UCSD-AML1 (cell line): ENCODE measurements at regions not wholly inside any gene's neighbourhood (a gene's known extent, or its start where the extent isn't known, plus 50 kb on each side); places are given as distances from the start of the nearest gene placed in this dataset.
A peak's percentile ranks its signal among the peaks of the same experiment; 100 is the strongest.

ENCODE experiments used
- DNase-seq: peaks from one replicate; lab custom pipeline; 2025; ENCODE audit not compliant: unreplicated experiment; lab: John Stamatoyannopoulos, UW

DNA sequence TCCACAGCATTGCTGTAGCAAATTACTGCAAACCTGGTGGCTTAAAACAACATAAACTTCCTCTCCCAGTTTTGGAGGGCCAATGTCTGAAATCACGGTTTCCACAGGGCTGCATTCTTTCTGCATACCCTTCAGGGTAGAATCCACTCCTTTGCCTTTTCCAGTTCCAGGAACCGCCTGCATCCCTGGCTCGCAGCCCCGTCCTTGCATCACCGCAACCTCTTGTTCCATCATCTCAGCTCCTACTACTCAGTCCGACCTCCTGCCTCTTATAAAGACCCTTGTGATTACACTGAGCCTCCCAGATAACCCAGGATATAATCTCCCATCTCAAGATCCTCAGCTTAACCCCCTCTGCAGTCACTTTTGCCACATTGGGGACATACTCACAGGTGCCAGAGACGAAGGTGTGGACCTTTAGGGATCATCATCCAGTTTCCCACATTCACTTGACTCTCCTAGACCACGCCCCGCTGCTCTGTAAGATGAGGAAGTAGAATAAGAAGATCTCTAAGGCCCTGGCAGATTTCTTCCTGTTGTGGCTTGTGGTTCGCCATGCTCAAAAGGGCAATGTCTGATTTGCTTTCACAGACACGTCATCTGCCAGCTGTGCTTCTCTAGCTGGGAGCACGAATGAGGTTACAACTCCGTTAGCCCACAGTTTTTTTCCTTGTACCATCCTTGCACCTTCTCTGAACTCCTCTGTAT, 103.6 kb upstream of the AGAP1 start:
- DNase-seq: peak; percentile 55

DNA sequence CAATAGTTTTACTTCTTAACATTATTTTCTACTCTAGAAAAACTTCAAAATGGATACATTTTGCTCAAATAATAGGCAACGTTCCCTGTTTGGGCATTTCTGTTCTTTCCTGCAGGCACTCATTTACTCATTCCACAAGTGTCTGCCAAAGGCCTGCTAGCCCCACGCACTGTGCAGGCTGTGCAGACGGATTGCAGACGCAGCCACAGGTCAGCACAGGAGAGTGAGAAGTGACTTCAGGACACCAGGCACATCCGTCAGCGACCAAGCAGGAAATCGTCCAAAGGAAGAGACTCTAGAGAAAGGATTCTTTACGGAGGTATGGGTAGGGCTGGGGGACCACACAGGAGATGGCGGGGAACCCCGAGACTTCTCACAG, 103.0 kb upstream of the AGAP1 start:
- DNase-seq: no peak

DNA sequence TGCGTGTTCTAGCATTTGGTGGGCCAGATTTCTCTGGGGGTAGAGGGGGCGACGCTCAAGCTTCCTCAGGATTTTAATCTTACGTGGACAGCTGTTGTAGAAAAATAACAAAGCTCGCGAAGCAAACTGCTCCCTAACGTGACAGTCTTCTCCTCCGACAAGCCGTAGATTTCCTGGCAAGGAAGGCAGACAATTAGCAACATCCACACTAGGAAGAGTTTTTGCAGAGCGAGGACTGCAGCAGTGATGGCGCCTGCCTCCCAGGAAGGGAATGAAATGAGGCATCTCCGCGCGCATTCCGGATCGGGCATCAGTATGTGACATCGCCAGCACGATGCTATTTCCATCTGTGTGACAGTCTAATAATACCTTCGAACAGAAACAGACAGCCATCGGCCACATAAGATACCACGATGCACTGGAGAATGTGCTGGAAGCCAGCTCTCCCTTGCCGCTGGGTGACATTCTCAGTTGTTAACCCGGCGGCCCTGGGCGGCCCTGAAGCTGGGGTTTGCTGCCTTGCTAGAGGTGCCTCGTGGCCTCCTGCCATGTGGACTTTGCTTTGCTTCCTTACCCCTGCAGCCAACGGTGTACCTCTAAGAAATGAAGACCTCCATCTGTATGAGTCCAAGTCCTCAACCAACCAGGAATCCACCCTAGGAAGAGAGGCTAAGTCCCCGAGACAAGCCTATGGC, 101.8 kb upstream of the AGAP1 start:
- DNase-seq: no peak

DNA sequence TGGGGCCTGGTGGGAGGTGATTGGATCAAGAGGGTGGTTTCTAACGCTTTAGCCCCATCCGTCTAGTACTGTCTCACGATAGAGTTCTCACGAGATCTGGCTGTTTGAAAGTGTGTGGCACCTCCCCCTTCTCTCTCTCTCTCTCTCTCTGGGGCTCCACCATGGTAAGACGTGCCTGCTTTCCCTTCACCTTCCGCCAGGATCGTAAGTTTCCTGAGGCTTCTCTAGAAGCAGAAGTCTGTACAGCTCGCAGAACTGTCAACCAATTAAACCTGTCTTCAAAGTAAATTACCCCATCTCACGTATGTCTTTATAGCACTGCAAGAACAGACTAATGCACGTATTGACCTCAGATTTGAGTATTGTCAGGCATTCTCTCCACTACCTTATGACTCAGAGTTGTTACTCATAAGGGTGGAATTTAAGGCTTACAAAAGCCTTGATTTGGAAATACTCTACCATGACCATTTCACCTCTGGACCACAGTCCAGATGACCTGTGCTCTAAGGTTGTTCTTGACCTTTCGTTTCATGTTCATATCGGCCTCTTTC, 99.5 kb upstream of the AGAP1 start:
- no peak for DNase-seq

DNA sequence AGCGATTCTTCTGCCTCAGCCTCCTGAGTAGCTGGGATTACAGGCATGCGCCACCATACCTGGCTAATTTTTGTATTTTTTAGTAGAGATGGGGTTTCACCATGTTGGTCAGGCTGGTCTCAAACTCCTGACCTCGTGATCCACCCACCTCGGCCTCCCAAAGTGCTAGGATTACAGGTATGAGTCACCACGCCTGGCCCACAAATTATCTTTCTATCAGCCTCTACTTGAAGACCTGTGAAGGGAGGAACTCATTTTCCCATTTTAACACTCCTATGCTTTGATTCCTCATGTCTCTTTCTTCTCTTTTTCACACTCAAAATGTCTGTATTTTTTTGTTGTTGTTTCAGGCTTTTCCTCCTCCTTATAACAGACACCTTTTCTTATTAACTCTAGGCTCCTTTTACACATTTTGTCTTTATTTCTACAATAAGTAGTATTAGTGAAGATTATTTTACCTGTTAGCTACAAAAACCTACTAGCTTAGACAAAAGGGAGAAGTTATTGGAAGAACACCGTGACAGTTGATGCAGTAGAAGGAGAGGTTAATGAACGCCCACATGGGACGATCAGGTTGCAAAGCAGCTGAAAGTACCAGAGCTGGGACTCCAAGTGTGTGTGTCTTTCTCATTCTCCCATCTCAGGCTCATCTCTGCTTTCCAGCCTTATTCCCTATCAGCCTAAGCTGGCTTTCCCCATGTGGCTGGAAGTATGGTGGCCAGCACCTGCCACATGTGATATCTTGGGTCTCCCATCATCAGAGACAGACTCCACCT, 97.6 kb upstream of the AGAP1 start:
- no peak for DNase-seq

DNA sequence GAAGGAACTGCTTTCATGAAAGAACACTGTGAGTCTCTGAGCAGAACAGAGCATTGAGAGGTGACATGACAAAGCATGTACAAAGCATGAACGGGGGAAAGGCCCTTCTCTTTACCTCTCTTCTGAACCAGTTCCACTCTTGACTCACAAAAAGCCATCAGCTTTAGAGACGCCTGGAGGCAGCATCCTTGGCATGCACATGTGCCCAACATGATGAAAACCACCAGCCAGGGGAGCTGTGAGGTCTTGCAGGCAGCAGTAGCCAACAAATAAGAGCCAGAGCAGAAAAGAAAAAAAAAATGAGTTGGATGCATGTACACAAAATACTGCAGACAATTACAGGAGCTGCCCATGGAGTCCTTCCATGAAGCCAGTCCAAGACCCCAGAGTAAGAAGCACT, 95.5 kb upstream of the AGAP1 start:
- DNase-seq: no peak

DNA sequence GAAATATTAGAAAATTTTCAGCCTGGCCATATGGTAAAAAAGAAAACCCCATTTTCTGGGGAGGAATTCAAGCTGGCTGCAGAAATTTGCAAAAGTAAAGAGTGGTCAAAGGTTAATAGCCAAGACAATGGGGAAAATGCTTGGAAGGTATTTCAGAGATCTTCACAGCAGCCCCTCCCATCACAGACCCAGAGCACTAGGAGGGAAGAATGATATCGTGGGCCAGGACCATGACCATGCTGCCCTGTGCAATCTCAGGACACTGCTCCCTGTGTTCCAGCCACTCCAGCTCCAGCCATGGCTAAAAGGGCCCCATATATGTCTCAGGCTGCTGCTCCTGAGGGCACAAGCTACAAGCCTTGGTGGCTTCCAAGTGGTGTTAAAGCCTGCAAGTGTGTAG, 93.9 kb upstream of the AGAP1 start:
- no peak for DNase-seq

DNA sequence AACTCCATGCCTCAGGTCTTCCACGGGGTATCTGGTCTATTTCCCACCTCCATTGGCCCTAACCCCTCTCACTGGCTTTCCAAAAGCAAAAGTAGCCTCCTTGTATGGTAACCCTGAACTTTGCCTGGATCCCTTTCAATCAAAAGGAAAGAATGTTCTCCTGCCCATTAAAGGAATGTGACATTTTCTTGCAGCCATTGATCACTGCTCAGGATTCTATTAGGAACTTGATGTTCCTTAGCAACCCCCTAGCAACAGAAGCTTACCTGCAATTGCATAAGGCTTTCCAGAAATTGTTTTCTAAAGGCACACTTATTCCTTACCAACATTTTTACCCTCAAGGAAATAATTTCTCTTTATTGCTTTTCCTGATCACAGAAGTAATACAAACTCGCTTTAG, 91.4 kb upstream of the AGAP1 start:
- DNase-seq: no peak

DNA sequence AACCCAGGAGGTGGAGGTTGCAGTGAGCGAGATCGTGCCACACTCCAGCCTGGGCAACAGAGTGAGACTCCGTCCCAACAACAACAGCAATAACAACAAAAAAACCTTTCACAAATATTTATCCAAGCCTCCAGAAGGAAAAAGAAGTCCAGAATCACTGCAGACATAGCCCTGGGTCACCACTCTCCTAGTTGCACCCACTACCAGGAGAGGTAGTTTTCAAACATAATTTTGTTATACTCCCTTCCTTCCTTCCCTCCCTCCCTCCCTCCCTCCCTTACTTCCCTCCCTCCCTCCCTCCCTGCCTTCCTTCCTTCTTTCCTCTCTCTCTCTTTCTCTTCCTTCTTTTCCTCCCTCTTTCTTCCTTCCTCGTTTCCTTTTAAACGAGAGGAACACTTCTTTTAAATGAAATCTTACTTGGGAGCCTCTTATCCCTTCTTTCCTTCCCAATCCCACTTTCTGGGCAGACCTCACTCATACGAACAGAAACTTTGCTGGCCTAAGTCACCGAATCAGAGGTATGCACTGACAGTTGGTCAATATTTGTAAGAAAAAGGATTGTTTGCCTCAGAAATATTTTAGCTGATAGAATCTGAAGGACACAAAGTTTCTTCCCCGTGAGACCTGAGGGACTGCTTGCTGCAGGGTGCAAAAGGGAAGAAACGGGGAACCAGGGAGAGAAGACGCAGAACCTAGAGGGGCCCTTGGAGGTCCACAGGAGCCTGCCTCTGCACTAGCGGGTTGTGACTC, 88.1 kb upstream of the AGAP1 start:
- DNase-seq: no peak

DNA sequence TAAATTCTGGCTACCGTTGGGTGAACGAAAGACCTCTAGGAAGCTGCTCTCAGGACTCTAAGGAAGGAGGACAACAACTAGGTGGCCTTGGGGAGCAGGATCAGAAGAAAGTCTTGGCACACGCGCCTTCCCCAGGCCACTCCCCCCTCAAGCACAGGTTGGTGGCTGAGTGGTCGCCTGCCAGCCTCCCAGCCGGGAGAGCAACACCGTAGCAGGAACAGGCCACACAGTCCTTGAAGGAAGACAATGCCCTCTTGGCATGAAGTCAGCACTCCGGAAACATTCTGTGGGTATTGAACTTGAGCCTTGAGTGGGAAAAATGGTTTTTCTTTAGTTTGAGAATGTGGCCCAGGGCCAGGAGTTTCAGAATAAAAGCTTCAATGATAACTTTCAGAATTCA, 87.4 kb upstream of the AGAP1 start:
- no peak for DNase-seq

DNA sequence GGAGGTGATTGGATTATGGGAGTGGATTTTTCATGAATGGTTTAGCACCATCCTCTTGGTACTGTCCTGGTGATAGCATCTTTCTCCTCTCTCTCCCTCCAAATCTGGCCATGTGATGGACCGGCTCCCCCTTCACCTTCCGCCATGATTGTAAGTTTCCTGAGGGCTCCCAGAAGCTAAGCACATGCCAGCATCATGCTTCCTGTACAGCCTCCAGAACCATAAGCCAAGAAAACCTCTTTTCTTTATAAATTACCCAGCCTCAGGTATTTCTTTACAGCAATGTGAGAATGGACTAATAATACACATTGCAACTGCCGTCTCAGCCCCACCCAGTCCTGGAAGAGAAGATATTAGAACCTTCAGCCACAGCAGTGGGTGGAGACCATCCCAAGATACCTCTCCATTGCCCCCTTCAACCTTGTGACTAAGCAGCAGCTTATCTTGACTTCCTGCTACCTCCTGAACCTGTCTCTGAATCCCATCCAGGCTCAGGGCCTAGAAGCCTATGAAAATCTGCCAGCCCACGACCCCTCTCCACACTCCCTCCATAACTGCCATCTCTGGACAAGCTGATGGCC, 81.8 kb upstream of the AGAP1 start:
- no peak for DNase-seq

DNA sequence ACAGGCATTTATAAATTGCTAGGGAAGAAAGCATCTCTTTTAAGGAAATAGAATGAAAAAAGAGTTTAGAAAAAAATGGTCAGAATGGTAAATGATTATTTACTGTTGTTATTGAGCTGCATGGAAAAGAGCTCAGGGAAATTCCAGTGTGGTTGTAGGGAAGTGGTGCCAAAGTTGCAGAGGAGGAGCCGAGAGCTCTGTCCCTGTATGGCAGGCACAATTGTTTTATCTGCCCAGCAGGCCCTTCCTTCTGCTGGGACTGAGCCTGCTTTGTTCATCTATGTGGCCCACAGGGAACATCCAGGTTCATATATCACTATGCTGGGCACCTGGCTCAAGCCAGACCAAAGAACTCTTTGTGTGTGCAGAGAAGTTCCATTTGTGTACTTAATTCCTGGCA, 80.8 kb upstream of the AGAP1 start:
- no peak for DNase-seq

DNA sequence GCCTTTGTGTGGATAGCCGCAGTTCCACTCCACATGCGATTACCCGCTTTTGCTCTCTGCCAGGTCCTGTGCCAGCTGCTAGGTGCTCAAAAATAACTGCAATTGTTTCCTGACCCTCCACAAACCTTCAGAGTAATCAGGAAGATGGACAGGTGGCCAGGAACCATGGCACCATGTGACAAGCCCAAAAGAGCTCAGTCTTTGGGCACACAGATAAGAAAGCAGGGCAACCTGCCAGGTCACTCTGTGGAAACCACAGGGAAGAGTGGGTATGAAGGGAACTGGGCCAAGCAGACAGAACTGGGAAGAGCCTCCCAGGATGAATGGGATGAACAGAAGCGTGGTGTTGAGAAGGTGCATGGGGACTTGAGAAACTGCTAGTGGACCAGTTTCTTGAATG, 79.4 kb upstream of the AGAP1 start:
- DNase-seq: no peak

DNA sequence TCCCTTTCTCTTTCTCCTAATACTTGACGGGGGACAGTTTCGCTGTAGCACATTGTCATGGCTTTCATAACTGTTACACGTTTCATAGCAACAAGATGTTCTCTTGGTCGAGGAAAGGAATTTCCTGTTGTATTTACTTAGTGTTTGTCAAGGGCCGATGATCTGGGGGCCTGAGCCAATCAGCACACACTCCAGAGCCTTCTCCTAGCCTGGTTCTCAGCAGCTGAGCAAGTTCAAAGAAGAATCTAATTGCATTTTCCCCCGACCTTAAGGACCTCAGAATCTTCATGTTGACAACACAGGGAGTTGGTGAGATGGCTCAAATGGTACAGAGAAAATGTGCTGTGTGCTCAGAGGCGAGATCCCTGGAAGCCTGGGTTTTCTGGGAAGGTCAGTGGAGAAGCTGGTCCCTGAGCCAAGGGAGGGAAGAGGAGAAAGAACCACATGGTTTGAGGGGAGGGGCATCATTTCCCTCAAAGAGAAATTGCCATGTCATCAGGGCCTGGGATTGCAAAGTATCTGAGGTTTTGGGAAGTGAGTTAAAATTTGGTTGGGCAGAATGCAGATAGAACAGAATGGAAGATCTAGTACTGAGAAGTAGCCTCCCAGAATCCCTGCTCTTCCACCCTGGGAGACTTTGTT, 76.9 kb upstream of the AGAP1 start:
- no peak for DNase-seq

DNA sequence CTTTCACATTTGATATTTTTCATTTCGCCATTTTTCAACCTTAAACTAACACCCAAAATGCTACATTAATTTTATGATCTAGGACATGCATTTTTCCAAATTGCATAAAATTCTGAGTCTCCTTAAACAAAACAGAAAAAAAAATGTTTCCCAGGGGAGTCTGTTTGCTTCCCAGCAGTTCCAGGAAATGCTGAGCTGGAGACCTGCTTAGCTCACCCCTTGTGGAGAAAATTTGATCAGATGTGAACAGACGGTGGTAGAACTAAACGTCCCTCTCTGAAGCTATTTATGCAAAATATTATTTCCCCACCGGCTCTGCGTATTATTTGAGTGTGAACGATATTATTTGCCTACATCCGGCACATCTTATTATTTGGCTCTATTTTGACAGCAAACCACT, 74.9 kb upstream of the AGAP1 start:
- DNase-seq: no peak

DNA sequence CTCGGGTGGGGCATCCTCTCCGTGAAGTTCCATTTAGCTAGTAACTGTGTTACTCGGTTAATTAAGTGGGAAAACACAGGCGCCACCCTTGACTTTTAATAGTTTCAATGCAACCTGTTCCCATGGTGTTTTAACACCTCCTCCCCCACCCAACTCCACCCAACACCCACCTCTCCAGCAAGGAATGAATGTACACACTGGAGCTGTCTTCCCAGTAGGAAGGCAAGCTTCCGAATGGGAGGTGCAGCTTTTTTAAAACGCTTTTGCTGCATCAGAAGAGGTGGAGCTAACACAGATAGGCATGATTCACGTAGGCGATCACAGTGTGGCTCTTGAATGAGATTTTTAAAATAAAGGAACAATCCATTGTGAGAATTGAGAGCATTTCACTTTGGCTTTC, 73.8 kb upstream of the AGAP1 start:
- DNase-seq: no peak

DNA sequence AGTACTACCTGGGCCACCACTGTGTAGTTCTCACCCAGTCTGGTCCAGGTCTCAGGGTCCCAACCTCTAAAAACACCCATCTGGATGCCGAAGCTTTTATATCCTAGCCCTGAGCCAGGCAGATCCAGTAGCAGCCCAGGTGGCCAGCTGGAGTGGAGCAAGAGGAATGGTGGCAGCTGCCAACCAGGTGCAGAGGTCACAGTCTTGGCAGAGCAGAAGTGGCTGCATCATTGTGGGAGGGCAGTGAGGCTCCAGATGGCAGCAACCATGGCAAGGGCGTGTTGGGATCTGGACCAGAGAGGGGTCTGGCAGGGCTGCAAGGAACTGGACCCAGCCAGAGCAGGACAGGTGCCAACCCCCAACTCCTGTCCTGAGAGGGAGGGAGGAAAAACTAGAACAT, 72.2 kb upstream of the AGAP1 start:
- DNase-seq: no peak

DNA sequence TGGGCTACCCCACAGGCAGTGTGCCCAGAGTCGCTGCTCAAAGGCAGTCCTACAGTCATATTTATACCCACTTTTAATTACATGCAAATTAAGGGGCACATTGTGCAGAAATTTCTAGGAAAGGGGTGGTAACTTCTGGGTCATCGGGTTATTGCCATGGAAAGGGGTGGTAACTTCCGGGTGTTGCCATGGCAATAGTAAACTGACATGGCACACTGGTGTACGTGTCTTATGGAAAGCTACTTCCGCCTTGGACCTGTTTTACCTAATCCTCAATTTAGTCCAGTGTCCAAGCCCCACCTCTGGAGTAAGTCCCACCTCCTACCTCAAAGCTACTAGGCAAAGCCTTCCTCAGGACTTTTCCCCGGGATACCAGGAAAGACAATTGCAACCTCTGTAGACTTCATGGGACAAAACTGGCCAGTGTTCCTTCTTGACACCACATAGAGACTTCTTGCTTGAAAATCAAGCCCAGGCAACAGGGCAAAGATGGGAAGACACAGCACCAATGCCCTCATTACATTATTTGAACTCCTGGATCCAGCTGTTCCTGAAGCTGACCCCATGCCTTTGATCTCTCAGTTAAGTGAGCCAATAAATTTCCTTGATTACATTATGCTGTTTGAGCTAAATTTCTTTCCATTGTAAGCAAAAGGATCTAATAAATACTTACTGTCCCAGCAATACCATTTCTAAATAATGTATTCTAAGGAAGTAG, 63.3 kb upstream of the AGAP1 start:
- DNase-seq: no peak

DNA sequence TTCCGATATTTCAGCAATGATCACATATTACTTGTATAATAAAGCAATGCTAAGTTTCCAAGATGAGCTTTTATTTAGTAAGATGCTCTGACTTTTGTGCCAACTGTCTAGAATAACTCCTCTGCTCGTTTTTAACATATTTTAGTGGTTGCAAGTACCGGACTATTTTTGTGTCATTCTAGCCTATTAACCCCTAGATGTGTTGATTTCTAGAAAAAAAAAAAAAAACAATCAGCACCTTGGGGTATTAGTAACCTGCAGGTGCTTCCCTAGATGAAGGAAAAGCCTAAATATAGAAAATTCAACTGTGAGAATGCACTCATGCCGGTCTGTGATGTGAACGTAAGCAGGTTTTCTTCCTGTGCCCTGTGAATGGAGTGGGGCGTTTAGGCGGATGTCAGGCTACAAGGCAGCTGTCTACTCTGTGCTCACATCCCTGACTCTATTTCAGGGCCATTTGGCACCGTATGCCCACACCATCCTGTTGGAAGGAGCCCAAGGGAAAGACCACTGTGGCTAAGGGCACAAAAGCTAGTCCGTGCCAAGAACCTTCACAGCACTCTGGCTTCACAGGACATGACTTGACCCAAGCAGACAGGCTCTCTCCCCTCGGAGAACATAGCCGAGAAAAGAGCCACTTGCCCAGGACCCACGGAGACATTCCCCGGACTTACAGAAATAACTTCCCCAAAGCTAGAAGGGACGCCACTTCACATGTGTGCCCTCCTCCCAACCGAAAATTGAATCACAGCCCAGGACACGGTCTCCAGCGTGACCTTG, 60.9 kb upstream of the AGAP1 start:
- DNase-seq: no peak
